Loucy (cell line): ENCODE measurements at regions not wholly inside any gene's neighbourhood (a gene's known extent, or its start where the extent isn't known, plus 50 kb on each side); places are given as distances from the start of the nearest gene placed in this dataset.

ENCODE experiments used
- CTCF ChIP-seq: fragments of 200-600 bp; sonication (generic); conservative IDR thresholded peaks from 2 replicates; pipeline ENCODE4 v1.5.1; 2014; ENCODE audit warnings: mild to moderate bottlenecking, antibody characterized with exemption, low read length
- EZH2phosphoT487 ChIP-seq: fragments of 200-600 bp; IDR thresholded peaks from 2 replicates; pipeline ENCODE4 v1.6.1; 2018; ENCODE audit warnings: antibody characterized with exemption, mild to moderate bottlenecking, moderate library complexity, borderline replicate concordance

GRCh38 chr4:30245140-30245539 lies 475.0 kb upstream of the PCDH7 start:
- no peak for TF ChIP-seq EZH2phosphoT487
- no peak for TF ChIP-seq CTCF
